IgD-negative memory B cell (primary cell): ENCODE measurements at regions not wholly inside any gene's neighbourhood (a gene's known extent, or its start where the extent isn't known, plus 50 kb on each side); places are given as distances from the start of the nearest gene placed in this dataset.
"Not testable (repeated sequence)": the region's sequence is repeated elsewhere in the genome, so short reads cannot be mapped to it uniquely, and the experiment has no call there.

ENCODE experiments used
- H3K27ac Mint-ChIP-seq, 3 donors: one replicate each; pipeline ENCODE4 v1.8.0; 2020 to 2022; ENCODE audit warnings: mild to moderate bottlenecking in 3 of 3, mixed read lengths in 3 of 3, moderate library complexity in 1 of 3
- H3K27me3 Mint-ChIP-seq: one replicate; pipeline ENCODE4 v1.8.0; 2021; ENCODE audit warnings: mixed read lengths
- H3K36me3 Mint-ChIP-seq: one replicate; pipeline ENCODE4 v1.8.0; 2020; ENCODE audit warnings: mild to moderate bottlenecking, mixed read lengths
- H3K4me1 Mint-ChIP-seq, 3 donors: one replicate each; pipeline ENCODE4 v1.8.0; 2020 to 2022; ENCODE audit warnings: mixed read lengths in 3 of 3, mild to moderate bottlenecking in 1 of 3
- H3K4me3 Mint-ChIP-seq, 4 donors: one replicate each; pipeline ENCODE4 v1.8.0; 2020 to 2022; ENCODE audit warnings: mild to moderate bottlenecking in 4 of 4, mixed read lengths in 4 of 4, moderate library complexity in 3 of 4
- H3K9me3 Mint-ChIP-seq, 3 donors: one replicate each; pipeline ENCODE4 v1.8.0; 2020 to 2021; ENCODE audit warnings: mixed read lengths in 3 of 3, mild to moderate bottlenecking in 1 of 3

- Mint-ChIP-seq H3K9me3 (peaks cover 0 to 3% (median 1%) of the 10 kb centered on the region in 3 donors), H3K36me3 (no peaks in the 10 kb centered on the region), H3K4me3 (no peak overlapping the region), H3K4me1 (no peaks in the 10 kb centered on the region), H3K27me3 (peaks cover 3% of the 10 kb centered on the region), H3K27ac (no peak overlapping the region)
Observed at GRCh38 chr10:109650228-109650627, 273.1 kb downstream of the XPNPEP1 start.

GRCh38 chr10:109647627-109648026 lies 275.7 kb downstream of the XPNPEP1 start:
- Mint-ChIP-seq H3K27me3 (peaks cover 3% of the 10 kb centered on the region), H3K4me1 (no peaks in the 10 kb centered on the region), H3K27ac (no peak overlapping the region), H3K36me3 (no peaks in the 10 kb centered on the region), H3K9me3 (peaks cover 0 to 1% (median 0%) of the 10 kb centered on the region in 3 donors), H3K4me3 (no peak overlapping the region)

- H3K4me3 Mint-ChIP-seq: no peak overlapping the region
- no peaks in the 10 kb centered on the region for H3K27me3 Mint-ChIP-seq
- peaks cover 0 to 3% (median 2%) of the 10 kb centered on the region in 3 donors for H3K9me3 Mint-ChIP-seq
- no peaks in the 10 kb centered on the region for H3K36me3 Mint-ChIP-seq
- no peaks in the 10 kb centered on the region for H3K4me1 Mint-ChIP-seq
- no peak overlapping the region for H3K27ac Mint-ChIP-seq
Observed at GRCh38 chr10:109633846-109634245, 289.5 kb downstream of the XPNPEP1 start.

GRCh38 chr10:109633017-109633416 lies 290.3 kb downstream of the XPNPEP1 start:
- H3K27ac Mint-ChIP-seq, H3K4me1 Mint-ChIP-seq, H3K4me3 Mint-ChIP-seq, H3K36me3 Mint-ChIP-seq, H3K27me3 Mint-ChIP-seq, H3K9me3 Mint-ChIP-seq: not testable (repeated sequence)

- no peaks in the 10 kb centered on the region for H3K36me3 Mint-ChIP-seq
- H3K9me3 Mint-ChIP-seq: peaks cover 0 to 8% (median 0%) of the 10 kb centered on the region in 3 donors
- no peaks in the 10 kb centered on the region for H3K27me3 Mint-ChIP-seq
- no peak overlapping the region for H3K4me3 Mint-ChIP-seq
- H3K27ac Mint-ChIP-seq: no peak overlapping the region
- no peaks in the 10 kb centered on the region for H3K4me1 Mint-ChIP-seq
Observed at GRCh38 chr10:109624939-109625338, 298.4 kb downstream of the XPNPEP1 start.

- Mint-ChIP-seq H3K4me1 (no peaks in the 10 kb centered on the region), H3K4me3 (no peak overlapping the region), H3K36me3 (no peaks in the 10 kb centered on the region), H3K9me3 (peaks cover 0 to 8% (median 0%) of the 10 kb centered on the region in 3 donors), H3K27ac (no peak overlapping the region), H3K27me3 (no peaks in the 10 kb centered on the region)
Observed at GRCh38 chr10:109622566-109622965, 300.7 kb downstream of the XPNPEP1 start.

- no peaks in the 10 kb centered on the region for H3K36me3 Mint-ChIP-seq
- no peaks in the 10 kb centered on the region for H3K27me3 Mint-ChIP-seq
- H3K4me3 Mint-ChIP-seq: no peak overlapping the region
- no peaks in the 10 kb centered on the region for H3K4me1 Mint-ChIP-seq
- H3K27ac Mint-ChIP-seq: no peak overlapping the region
- H3K9me3 Mint-ChIP-seq: peaks cover 0 to 8% (median 0%) of the 10 kb centered on the region in 3 donors
Observed at GRCh38 chr10:109620396-109620795, 302.9 kb downstream of the XPNPEP1 start.

- no peaks in the 10 kb centered on the region for H3K4me1 Mint-ChIP-seq
- no peak overlapping the region for H3K27ac Mint-ChIP-seq
- no peak overlapping the region for H3K4me3 Mint-ChIP-seq
- no peaks in the 10 kb centered on the region for H3K36me3 Mint-ChIP-seq
- H3K27me3 Mint-ChIP-seq: no peaks in the 10 kb centered on the region
- H3K9me3 Mint-ChIP-seq: peaks cover 0 to 8% (median 0%) of the 10 kb centered on the region in 3 donors
Observed at GRCh38 chr10:109619914-109620313, 303.4 kb downstream of the XPNPEP1 start.

- no peaks in the 10 kb centered on the region for H3K36me3 Mint-ChIP-seq
Observed at GRCh38 chr10:109618748-109619147, 304.6 kb downstream of the XPNPEP1 start.

GRCh38 chr10:109618301-109618700 lies 305.0 kb downstream of the XPNPEP1 start:
- H3K36me3 Mint-ChIP-seq: no peaks in the 10 kb centered on the region
- no peak overlapping the region for H3K27ac Mint-ChIP-seq
- peaks cover 0 to 8% (median 0%) of the 10 kb centered on the region in 3 donors for H3K9me3 Mint-ChIP-seq
- H3K27me3 Mint-ChIP-seq: no peaks in the 10 kb centered on the region
- no peak overlapping the region for H3K4me3 Mint-ChIP-seq
- no peaks in the 10 kb centered on the region for H3K4me1 Mint-ChIP-seq

More at GRCh38 chr10:109618748-109619147, 304.6 kb downstream of the XPNPEP1 start:
- Mint-ChIP-seq H3K9me3 (peaks cover 0 to 8% (median 0%) of the 10 kb centered on the region in 3 donors), H3K27me3 (no peaks in the 10 kb centered on the region), H3K4me1 (no peaks in the 10 kb centered on the region), H3K27ac (no peak overlapping the region), H3K4me3 (no peak overlapping the region)

GRCh38 chr10:109616359-109616980 lies 306.8 kb downstream of the XPNPEP1 start:
- H3K4me1 Mint-ChIP-seq: no peaks in the 10 kb centered on the region
- H3K9me3 Mint-ChIP-seq: peaks cover 0 to 8% (median 0%) of the 10 kb centered on the region in 3 donors
- no peak overlapping the region for H3K27ac Mint-ChIP-seq
- H3K27me3 Mint-ChIP-seq: no peaks in the 10 kb centered on the region
- no peak overlapping the region for H3K4me3 Mint-ChIP-seq
- no peaks in the 10 kb centered on the region for H3K36me3 Mint-ChIP-seq

- not testable (repeated sequence) for H3K4me3 Mint-ChIP-seq
Observed at GRCh38 chr10:109595356-109595755, 328.0 kb downstream of the XPNPEP1 start.

GRCh38 chr10:109593682-109594081 lies 329.6 kb downstream of the XPNPEP1 start:
- Mint-ChIP-seq H3K4me3 (no peak overlapping the region), H3K9me3 (peaks cover 4 to 16% (median 7%) of the 10 kb centered on the region in 3 donors), H3K4me1 (no peaks in the 10 kb centered on the region), H3K36me3 (no peaks in the 10 kb centered on the region), H3K27me3 (peaks cover 1% of the 10 kb centered on the region), H3K27ac (no peak overlapping the region)

More at GRCh38 chr10:109595356-109595755, 328.0 kb downstream of the XPNPEP1 start:
- not testable (repeated sequence) for H3K4me1 Mint-ChIP-seq, H3K36me3 Mint-ChIP-seq, H3K27me3 Mint-ChIP-seq, H3K27ac Mint-ChIP-seq
- H3K9me3 Mint-ChIP-seq: peaks cover 4 to 16% (median 11%) of the 10 kb centered on the region in 3 donors

GRCh38 chr10:109592391-109592790 lies 330.9 kb downstream of the XPNPEP1 start:
- Mint-ChIP-seq H3K4me1 (no peaks in the 10 kb centered on the region), H3K4me3 (no peak overlapping the region), H3K36me3 (no peaks in the 10 kb centered on the region), H3K9me3 (peaks cover 4 to 11% (median 8%) of the 10 kb centered on the region in 3 donors), H3K27me3 (peaks cover 3% of the 10 kb centered on the region), H3K27ac (no peak overlapping the region)

- Mint-ChIP-seq H3K4me1 (no peaks in the 10 kb centered on the region), H3K9me3 (peaks cover 4 to 11% (median 7%) of the 10 kb centered on the region in 3 donors), H3K36me3 (no peaks in the 10 kb centered on the region), H3K4me3 (no peak overlapping the region), H3K27ac (no peak overlapping the region), H3K27me3 (peaks cover 3% of the 10 kb centered on the region)
Observed at GRCh38 chr10:109591601-109592000, 331.7 kb downstream of the XPNPEP1 start.

- H3K4me3 Mint-ChIP-seq: no peak overlapping the region
- no peaks in the 10 kb centered on the region for H3K36me3 Mint-ChIP-seq
- H3K27ac Mint-ChIP-seq: no peak overlapping the region
- peaks cover 2 to 6% (median 3%) of the 10 kb centered on the region in 3 donors for H3K9me3 Mint-ChIP-seq
- no peaks in the 10 kb centered on the region for H3K4me1 Mint-ChIP-seq
- peaks cover 3% of the 10 kb centered on the region for H3K27me3 Mint-ChIP-seq
Observed at GRCh38 chr10:109588259-109588658, 335.1 kb downstream of the XPNPEP1 start.
